HG03025 (cell line): ENCODE measurements at regions not wholly inside any gene's neighbourhood (a gene's known extent, or its start where the extent isn't known, plus 50 kb on each side); places are given as distances from the start of the nearest gene placed in this dataset.
A peak's percentile ranks its signal among the peaks of the same experiment; 100 is the strongest.
"Not testable (repeated sequence)": the region's sequence is repeated elsewhere in the genome, so short reads cannot be mapped to it uniquely, and the experiment has no call there.

Source experiments
- ATAC-seq: cut with Tn5 transposase; IDR thresholded peaks from one replicate; pipeline ENCODE4 v1.9.1; 2021; ENCODE audit warnings: mild to moderate bottlenecking, moderate library complexity; ENCODE audit not compliant: unreplicated experiment, low FRiP score

DNA sequence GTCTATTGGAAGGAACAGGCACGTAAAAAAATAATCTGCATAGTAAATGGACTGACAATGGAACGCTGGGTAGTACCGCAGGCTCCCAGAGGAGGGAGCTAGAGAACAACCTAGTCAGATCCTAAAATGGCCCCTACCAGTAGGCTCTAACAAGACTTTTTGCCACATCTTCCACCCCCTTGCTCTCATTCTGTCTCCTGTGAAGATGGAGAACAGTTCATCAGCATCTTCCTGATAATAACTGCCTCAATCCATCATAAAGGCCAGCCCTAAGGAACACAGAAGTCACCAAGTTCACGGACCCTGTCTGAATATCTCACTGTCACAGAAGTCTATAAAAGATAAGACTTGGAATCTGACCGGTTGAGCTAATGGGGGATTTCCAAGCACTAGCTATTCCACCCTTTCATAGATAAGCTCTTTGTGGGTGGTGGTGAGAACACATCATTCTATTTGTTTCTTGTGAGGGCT, 133.4 kb downstream of the SLC1A3 start:
- no peak for ATAC-seq

DNA sequence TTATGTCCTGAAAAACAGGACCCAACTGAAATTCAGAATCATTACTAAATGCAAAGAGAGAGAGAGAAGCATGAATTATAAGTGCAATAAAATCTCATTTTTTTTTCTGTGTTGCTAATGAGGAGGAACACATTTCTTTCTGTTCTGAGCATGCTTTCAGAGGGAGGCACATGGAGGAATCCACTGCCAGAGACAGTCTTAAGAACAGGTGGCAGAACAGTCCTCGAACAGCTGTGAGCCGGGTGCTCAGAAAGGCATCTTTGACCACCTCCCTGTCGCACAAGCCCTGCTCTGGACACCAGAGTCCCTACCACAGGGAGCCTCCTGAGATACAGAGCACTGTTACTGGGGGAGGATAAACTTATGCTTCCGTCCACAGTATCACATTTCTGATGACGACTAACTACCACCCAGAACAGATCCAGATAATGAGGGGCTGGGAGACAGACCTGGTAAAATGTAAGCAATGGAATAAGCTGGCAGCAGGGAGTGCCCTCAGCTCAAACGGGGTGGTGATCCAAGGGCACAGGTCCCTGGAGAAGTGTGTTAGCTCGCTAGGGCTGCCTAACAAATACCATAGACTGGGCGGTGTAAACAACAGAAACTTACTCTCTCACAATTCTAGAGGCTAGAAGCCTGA, 134.0 kb downstream of the SLC1A3 start:
- ATAC-seq: no peak

DNA sequence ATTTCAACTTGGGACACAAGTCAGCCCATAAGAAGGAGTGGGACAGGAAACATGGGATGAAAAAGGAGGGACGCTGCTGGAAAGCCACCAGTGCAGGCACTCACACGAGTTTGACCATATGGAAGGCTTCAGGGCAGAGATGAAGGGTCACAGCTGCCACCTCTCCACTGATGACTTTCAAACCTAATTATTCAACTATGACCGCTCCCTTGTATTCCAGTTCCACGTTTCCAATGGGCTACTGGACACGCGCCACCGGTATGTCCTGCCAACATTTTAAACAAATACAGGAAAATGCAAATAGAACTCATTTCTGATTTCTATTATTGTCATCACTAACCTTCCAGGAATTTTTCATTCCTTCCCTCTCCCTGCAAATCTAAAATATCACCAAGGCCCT, 134.7 kb downstream of the SLC1A3 start:
- ATAC-seq: no peak

DNA sequence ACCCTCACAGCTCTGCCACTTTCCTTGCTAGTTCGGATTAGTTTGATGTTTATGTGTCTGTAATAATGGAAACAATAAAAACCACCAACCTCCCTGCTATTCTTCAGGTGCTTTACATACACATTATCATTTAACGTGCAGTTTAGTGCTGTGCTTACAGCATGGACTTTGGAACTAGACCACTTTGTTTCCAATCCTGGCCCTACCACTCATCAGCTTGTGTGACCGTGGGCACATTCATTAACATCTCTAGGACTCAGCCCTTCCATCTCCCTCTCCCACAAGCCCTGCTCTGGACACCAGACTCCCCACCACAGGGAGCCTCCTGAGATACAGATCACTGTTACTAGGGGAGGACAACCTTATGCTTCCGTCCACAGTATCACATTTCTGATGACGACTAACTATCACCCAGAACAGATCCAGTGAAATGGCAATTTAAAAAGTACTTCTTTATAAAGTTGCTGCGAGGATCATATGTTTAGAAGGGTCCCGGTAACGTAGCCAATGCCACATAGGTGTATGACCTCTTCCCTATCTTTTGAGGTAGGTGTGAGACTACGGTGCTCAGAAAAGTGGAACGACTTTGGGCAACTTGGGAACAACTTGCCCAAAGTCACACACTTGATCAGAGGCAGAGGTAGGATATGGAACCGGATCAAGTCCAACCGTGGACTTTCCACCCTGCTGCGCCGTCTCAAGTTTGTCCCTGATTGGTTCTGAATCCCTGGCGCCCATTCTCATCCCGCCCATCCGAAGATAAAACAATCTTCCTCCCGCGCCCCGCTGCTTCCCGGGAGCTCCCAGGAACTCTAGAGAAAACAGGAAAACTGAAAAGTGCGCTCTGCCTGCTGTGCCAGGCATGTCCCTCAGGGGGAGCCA, 132.4 kb upstream of the NIPBL start:
- ATAC-seq: peak; percentile 1

DNA sequence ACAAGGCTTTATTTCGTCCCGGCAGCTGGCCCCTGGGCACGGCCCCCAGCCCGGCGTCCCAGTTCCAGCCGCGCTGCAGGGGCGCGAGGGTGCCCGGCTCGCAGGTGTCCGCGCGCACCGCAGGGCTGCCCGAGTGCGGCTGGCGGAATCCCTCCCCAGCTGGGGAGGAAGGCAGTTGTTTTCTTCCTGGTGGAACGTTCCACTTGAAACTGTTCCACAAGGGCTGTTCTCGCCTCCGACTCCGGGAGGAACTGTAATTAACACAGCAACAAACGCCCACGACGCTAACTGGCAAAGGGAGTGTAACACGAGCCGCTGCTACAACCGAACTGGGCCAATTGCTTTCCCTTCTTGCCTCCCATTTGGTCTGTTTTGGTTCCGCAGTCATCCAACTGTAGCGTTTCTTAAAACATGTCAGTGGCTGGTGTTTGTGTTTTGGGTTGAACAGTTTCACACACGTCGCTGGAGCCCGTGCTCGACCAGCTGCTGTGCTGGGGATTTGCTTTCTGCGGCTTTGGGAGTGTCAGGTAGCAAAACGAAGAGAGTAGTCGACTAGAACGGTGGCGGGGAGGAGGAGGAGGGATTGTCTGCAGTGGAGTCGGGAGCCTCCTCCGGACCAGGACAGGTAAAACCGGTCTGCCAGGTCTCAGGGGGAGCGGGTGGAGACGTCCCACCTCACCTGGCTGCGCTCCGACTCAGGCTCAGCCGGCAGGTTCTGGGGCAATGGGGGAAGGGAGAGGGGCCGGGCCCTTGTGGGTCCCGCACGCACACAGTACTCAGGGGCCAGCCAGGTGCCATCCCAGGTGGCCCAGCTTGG, 131.6 kb upstream of the NIPBL start:
- ATAC-seq: peak; percentile 82

DNA sequence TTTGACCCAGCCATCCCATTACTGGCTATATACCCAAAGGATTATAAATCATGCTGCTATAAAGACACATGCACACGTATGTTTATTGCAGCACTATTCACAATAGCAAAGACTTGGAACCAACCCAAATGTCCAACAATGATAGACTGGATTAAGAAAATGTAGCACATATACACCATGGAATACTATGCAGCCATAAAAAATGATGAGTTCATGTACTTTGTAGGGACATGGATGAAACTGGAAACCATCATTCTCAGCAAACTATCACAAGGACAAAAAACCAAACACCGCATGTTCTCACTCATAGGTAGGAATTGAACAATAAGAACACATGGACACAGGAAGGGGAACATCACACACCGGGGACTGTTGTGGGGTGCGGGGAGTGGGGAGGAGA, 128.8 kb upstream of the NIPBL start:
- not testable (repeated sequence) for ATAC-seq

DNA sequence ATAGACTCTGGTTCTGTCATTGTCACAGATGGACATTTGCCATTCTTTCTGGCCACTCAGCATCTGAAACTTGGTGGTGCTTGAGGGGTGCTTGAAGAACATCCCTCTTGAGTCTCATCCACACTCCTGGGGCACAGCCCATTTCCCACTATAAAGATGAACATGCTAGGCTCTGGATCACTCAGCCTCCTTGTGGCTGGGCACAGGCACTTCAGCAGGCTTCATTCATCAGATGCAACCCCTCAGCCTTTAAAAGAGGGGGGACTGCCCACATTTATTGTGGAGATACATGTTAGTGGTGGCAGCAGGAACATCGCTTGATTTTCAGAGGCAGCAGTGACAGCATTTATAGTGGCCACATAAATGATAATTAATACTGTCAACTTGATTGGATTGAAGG, 124.7 kb upstream of the NIPBL start:
- ATAC-seq: no peak

DNA sequence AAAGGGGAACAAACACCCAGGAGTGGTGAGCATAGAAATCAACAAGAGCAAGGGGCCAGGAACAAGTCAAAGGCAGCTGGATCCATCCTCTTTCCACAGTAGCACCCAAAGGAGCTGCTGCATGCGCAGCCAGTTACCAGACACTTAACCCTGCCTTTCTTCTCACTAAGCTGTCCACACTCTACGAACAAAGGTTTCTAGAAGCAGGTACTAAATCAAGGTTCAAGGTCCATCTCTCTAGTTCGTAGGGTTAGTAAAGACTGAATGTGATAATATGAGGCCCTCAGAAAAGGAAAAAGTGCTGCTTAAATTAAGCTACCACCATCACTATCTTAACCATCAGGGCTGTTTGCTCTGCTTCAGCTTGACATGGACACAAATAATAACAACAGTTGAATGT, 121.2 kb upstream of the NIPBL start:
- no peak for ATAC-seq

DNA sequence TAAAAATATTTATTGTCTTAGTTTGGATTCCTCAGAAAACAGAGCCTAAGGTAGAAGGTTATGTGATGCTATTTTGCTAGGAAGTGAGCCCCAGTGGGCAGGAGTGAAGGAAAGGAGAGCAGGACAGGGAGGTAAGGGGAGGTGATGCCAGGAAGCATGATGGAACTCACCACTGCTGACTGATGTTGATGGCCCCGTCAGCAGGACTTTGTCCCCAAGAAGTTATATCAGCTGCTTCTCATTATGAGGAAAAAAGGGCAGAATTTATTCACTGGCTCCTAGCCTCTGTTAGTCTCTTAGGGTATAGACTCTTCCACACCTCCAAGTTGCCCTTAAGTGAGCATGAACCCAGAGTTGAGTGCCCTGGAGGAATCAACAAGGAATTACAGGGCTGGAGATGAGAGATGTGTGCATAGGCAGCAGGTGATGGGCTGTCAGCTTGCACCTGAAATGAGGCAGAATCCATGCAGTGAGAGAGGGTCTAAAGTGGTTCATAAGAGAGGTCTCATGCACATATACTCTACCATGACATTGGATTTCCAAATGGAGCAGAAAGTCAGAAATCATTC, 120.6 kb upstream of the NIPBL start:
- no peak for ATAC-seq

DNA sequence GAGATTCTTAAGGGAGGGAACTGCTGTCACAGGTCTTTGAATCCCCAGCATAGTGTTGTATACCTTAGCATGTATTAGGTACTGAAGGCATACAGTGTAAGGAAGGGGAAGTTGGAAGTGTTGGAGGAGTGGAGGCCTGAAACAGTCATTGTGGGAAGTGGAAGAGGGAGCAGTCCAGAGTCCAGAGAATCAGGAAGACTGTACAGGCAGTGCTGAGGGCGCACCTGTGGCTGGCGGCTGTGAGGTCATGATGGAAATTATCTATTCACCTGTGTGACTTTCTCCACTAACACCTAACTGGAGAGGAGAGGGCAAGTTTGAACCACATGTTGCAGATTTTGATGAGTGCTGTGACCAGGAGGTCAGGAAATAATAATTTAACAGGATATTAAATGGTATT, 119.7 kb upstream of the NIPBL start:
- ATAC-seq: no peak

DNA sequence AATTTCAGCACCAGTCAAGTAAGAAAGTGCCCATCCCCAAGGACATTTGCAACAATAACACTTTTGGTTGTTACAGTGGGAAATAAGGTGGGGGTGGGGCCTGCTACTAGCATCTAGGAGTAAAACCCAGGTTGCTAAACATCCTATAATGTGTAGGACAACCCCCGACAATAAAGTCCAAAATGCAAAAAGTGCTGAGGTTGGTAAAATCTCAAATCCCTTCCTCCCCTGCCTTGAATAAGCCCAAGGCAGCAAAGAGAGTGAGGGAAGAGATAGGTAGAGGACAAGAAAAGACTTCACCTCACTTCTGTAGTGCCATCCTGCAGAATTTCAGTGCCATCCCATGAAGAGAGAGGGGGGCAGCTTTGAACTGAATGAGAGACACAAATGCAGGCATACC, 117.5 kb upstream of the NIPBL start:
- ATAC-seq: no peak

DNA sequence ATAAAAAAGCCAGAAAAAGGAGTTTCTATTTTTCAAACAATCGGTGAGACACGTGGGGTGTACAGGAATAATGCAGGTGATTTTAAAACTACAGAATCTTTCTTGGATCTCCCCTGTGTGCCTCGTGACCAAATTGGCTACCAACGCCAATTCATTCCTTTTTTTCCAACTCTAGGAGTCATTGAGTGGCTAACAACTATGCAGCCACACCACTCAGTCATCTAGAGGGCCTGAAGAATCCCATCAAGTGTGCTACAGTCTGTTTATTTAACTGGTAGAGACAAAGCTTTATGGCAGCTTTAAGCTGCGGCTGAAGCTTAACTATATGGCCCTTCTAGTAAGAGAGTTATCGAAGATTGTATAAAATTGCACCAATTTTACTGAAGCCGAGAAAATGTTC, 113.1 kb upstream of the NIPBL start:
- ATAC-seq: no peak

DNA sequence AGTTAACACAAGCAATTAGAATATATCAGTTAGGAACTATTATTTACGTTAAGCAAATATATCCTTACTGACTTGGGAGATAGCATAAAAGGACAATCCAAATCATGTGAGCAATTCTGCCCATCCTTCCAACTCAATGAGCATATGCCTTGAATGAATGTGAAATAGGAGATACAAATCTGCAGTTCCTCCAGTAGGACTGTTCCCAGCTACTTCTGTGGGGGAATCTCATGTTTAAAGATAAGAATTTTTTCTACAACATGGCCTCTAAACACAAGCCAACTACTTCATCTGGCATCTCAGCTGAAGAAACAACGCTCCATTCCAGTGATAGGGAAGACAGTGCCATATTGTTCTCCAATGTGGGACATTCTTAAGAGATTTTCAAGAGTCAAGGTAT, 110.7 kb upstream of the NIPBL start:
- no peak for ATAC-seq

DNA sequence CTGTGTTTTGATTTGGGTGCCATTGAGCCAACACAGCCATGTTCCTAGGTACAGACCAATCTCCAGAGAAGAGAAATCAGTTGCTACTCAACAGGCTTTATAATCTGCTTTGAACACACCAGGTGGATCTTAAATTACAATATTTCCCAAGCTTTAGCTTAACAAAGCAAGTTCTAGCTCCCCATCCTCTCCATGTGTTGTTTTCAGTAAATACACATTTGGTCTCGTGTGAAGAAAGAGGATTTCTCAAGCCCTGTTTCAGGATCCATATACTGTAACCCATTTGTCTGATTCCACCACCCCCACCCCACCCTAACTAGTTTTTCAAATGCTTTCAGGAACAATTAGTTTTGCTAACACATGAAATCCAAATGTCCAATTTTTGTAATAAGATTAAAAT, 109.6 kb upstream of the NIPBL start:
- ATAC-seq: no peak

DNA sequence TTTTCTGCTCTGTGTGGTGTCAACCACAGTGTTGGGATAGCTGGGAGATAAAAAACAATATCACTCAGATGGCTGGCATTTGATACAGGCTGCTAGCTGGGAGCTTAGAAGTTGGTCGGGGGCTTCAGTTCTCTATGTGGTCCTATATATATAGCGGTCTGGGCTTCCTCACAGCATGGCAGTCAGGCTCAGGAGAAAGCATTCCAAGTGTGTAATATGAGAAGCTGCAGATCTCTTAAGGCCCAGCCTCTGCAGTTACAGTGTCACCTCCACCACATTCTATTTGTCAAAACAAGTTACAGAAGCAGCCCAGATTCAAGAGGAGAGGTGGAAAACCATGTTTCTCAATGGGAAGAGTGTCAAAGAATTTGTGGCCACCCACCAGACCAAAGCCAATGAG, 108.1 kb upstream of the NIPBL start:
- no peak for ATAC-seq

DNA sequence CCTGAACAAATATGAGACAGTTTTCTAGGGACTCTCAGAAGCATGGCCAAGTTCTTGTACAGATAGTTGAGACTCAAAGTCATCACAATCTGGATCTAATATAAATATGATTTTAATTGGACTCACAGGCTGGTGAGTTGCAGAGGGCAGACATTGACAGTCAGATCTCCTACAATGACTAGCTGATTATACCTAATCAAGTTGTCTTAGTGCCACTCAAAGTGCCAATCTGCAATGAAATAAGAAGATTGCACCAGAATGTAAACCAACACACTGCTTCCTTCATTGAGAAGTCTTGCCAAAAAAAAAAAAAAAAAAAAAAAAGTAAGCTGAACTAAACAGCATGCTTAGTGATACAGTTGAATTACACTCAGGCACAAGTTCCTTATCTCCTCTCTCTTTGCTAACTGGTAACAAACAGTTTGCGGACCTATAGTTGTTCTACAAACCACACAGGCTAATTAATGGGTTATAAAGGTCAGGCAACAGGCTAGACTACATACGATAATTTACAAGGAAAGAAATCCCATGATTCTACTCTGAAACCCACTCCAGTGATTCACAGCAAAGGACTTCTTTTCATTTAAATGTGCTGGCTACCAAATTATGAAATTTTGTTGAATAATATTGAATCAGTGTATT, 107.3 kb upstream of the NIPBL start:
- ATAC-seq: no peak

DNA sequence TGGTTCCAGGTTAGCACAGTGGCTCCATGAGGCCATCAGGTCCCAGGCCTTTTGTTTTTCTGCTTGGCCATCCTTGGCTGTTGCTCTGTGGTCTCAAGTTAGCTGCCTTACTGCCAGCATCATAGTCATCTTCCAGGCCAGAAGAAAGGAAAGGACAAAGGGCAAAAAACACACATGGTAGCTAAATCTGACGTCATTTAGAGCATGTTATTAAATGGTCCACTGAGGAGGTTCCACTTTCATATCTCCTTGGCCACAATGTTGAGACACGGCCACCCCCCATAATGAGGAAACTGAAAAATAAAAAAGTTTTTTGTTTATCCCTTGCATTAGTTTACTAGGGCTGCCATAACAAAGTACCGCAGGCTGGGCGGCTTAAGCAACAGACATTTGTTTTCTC, 106.4 kb upstream of the NIPBL start:
- no peak for ATAC-seq

DNA sequence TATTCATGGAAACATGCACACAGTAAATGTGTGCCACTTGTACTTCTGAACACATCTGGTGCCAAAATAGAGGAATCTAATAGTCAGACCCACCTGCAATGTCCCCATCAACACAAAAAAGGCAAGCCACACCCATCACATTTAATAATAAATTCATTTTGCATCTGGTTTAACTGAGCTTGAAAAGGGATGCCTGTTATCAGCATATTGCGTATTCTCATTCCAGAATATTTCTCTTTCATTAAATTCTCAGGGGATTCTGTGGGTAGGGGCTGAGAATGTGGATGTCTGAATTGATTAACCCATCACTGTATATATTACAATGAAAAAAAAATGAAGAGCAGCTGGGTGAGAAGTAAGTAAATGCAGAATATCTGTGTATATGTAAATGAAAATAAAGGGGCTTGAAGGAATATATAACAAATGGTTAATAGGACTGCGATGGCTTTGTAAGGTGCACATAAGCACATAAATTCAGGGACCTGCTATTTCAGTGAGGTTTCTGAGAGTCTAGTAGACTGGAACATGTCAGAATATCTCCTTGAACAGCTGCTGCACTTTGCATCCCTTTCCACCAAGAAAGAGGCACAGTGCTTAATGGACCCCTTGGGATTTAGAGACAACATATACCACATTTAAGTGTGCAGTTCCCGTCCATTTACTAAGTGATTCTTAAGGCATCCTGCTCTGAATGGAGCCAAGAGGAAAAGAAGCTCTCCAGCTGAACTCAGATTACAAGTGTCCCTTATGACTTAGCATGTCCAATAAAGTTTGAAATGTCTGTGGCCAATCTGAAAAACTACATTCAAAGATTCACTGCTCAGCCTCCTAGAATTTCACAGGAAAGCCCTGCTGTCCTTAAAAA, 104.1 kb upstream of the NIPBL start:
- no peak for ATAC-seq

DNA sequence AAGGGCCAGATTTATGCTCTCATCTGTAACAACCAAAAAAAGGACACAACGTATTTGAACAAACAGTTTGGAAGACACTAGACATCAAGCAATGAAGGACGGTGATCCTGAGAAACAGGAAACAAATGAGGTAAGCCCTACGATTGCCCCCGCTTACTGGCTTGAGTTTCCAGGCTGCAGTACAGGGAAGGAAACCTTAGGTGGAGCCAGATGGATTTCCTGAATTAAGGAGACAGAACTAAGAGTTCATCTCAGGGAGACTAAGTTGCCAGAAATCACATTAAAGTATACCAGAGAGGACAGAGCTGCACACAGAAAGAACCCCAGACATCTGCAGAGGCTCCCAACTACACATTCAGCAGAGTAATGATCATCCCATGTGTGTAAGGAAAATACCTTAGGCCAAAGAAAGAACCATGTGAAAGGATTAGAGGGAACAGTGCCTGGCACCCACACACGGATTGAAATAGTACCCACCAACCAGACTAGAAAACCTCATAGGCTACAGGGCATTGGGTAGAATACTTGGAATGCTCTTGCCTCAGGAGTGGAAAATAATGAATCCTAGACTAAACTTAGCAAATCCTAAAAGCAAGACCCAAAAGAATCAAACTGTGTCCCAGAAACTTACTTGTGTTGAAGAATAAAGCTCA, 99.3 kb upstream of the NIPBL start:
- no peak for ATAC-seq
